HepG2 (cell line): ENCODE measurements at regions not wholly inside any gene's neighbourhood (a gene's known extent, or its start where the extent isn't known, plus 50 kb on each side); places are given as distances from the start of the nearest gene placed in this dataset.

Experiments
- ATAC-seq: fragments of 200-7000 bp; cut with Tn5 transposase; 3 replicates; pipeline ENCODE4 v1.9.1; 2020; ENCODE audit warnings: mild to moderate bottlenecking, moderate library complexity
- BruUV-seq: library from RNA; stranded (reverse); fragments of 400-500 nt; replicated peaks from 2 replicates; lab custom pipeline; 2021; lab: Mats Ljungman, UMichigan
- CTCF ChIA-PET: fragments of 300-600 bp; formaldehyde crosslinking; extraction: SDS; loops from one replicate; lab custom pipeline; 2021; ENCODE audit warnings: low total read pairs, inconsistent platforms, low intra/inter-chr PET ratio; lab: Yijun Ruan, JAX
- POLR2A ChIA-PET: fragments of 350-600 bp; sonication (Branson Sonifier 250); formaldehyde crosslinking; loops from one replicate; lab custom pipeline; 2020; ENCODE audit warnings: antibody characterized with exemption, inconsistent platforms; lab: Yijun Ruan, JAX
- DNase-seq: peaks from one replicate; pipeline ENCODE4 v3.0.0-alpha.2; 2015; ENCODE audit warnings: low spot score
- FAIRE-seq: peaks from 3 replicates; lab custom pipeline; 2011; peaks lifted over from hg19 to GRCh38; lab: Jason Lieb, UNC
- H2AFZ ChIP-seq: one replicate; pipeline ENCODE4 v1.6.1; 2011; ENCODE audit warnings: low read length, inconsistent platforms
- H3K27ac ChIP-seq: fragments of 300-600 bp; 3 replicates; pipeline ENCODE4 v1.8.0; 2011; ENCODE audit warnings: mixed run types, mild to moderate bottlenecking, mixed read lengths, low read length, inconsistent platforms; ENCODE audit not compliant: insufficient read depth; ENCODE audit errors: extremely low read length
- H3K27me3 ChIP-seq, 2 experiments: fragments of 200-600 bp in 1 of 2; 2 replicates in 1 of 2; 3 replicates in 1 of 2; pipeline versions ENCODE4 v1.6.0 to v1.8.0; 2011; ENCODE audit warnings: low read length in 2 of 2, mild to moderate bottlenecking in 2 of 2, moderate library complexity in 2 of 2, inconsistent platforms in 1 of 2; ENCODE audit not compliant: insufficient read depth in 2 of 2, control insufficient read depth in 1 of 2
- H3K36me3 ChIP-seq, 2 experiments: fragments of 200-600 bp in 1 of 2; replicated peaks in 1 of 2; 2 replicates in 1 of 2; 3 replicates in 1 of 2; pipeline versions ENCODE4 v1.5.1 to v1.8.0; 2011; ENCODE audit warnings: low read length in 2 of 2, inconsistent platforms in 1 of 2; ENCODE audit not compliant: insufficient read depth in 2 of 2, control insufficient read depth in 1 of 2
- H3K4me1 ChIP-seq: 2 replicates; pipeline ENCODE4 v1.5.1; 2012; ENCODE audit warnings: low read length, inconsistent platforms; ENCODE audit not compliant: insufficient read depth
- H3K4me2 ChIP-seq: 2 replicates; pipeline ENCODE4 v1.6.0; 2011; ENCODE audit warnings: low read depth, low read length, inconsistent platforms
- H3K4me3 ChIP-seq, 3 experiments: fragments of 200-600 bp in 1 of 3; sonication (generic), shearing (Covaris generic) in 1 of 3; replicated peaks in 1 of 3; 2 replicates each; pipeline ENCODE4 v1.5.1; 2011 to 2016; ENCODE audit warnings: low read length in 3 of 3, inconsistent platforms in 2 of 3, low read depth in 2 of 3, mild to moderate bottlenecking in 2 of 3, control low read depth in 1 of 3, mixed read lengths in 1 of 3; ENCODE audit not compliant: insufficient read depth in 1 of 3
- H3K79me2 ChIP-seq: one replicate; pipeline ENCODE4 v1.6.1; 2011; ENCODE audit warnings: low read length, inconsistent platforms; ENCODE audit not compliant: insufficient read depth
- H3K9ac ChIP-seq: 2 replicates; pipeline ENCODE4 v1.6.0; 2011; ENCODE audit warnings: mild to moderate bottlenecking, low read depth, low read length, inconsistent platforms; ENCODE audit not compliant: insufficient read depth
- H3K9me3 ChIP-seq: 2 replicates; pipeline ENCODE4 v1.5.1; 2012; ENCODE audit warnings: mild to moderate bottlenecking, low read length
- H4K20me1 ChIP-seq: 2 replicates; pipeline ENCODE4 v1.6.0; 2011; ENCODE audit warnings: inconsistent platforms, mild to moderate bottlenecking, low read length, moderate library complexity; ENCODE audit not compliant: insufficient read depth
- CBX5 ChIP-seq: sonication (generic); formaldehyde crosslinking; IDR thresholded peaks from 2 replicates; pipeline ENCODE4 v1.4.0; 2020; ENCODE audit warnings: missing genetic modification reagents, borderline replicate concordance
- CREM ChIP-seq, 2 experiments: sonication (generic) in 1 of 2; formaldehyde crosslinking in 1 of 2; IDR thresholded peaks; 2 replicates each; pipeline versions ENCODE4 v1.4.0 to v1.6.1; 2016 to 2020; ENCODE audit warnings: antibody characterized with exemption in 1 of 2, mild to moderate bottlenecking in 1 of 2, missing genetic modification reagents in 1 of 2
- FOXA1 ChIP-seq, 2 experiments: fragments of 450-650 bp in 1 of 2; sonication (generic) in 1 of 2; formaldehyde crosslinking in 1 of 2; IDR thresholded peaks; 2 replicates each; pipeline versions ENCODE4 v1.4.0 to v1.6.1; 2016 to 2020; ENCODE audit warnings: missing genetic modification reagents in 1 of 2
- GLI4 ChIP-seq: sonication (generic); formaldehyde crosslinking; IDR thresholded peaks from 2 replicates; pipeline ENCODE4 v1.5.1; 2020; ENCODE audit warnings: missing genetic modification reagents, mild to moderate bottlenecking, moderate library complexity, borderline replicate concordance
- HMGA1 ChIP-seq: sonication (generic); formaldehyde crosslinking; conservative IDR thresholded peaks from 2 replicates; pipeline ENCODE4 v1.4.0; 2020; ENCODE audit warnings: missing genetic modification reagents
- MLLT10 ChIP-seq: sonication (generic); formaldehyde crosslinking; IDR thresholded peaks from 2 replicates; pipeline ENCODE4 v1.4.0; 2020; ENCODE audit warnings: missing genetic modification reagents
- NKX3-1 ChIP-seq: sonication (generic); formaldehyde crosslinking; IDR thresholded peaks from 2 replicates; pipeline ENCODE4 v1.5.0; 2020; ENCODE audit warnings: missing genetic modification reagents
- NPAS2 ChIP-seq: sonication (generic); formaldehyde crosslinking; IDR thresholded peaks from 2 replicates; pipeline ENCODE4 v1.8.0; 2022; ENCODE audit warnings: mild to moderate bottlenecking, missing genetic modification reagents, borderline replicate concordance
- PTBP1 ChIP-seq: fragments of 200-400 bp; formaldehyde crosslinking; IDR thresholded peaks from 2 replicates; pipeline ENCODE4 v1.6.1; 2018; ENCODE audit warnings: low read length, low read depth; ENCODE audit not compliant: poor library complexity, severe bottlenecking
- SETDB1 ChIP-seq: sonication (generic); formaldehyde crosslinking; IDR thresholded peaks from 2 replicates; pipeline ENCODE4 v1.5.1; 2020; ENCODE audit warnings: missing genetic modification reagents, mild to moderate bottlenecking, borderline replicate concordance
- SRSF4 ChIP-seq: fragments of 200-400 bp; formaldehyde crosslinking; IDR thresholded peaks from one replicate; pipeline ENCODE4 v1.6.1; 2018; ENCODE audit warnings: mild to moderate bottlenecking, low read depth, low read length, moderate library complexity; ENCODE audit not compliant: poor library complexity, severe bottlenecking
- TCF7 ChIP-seq: sonication (generic); IDR thresholded peaks from 2 replicates; pipeline ENCODE4 v1.6.1; 2016; ENCODE audit warnings: antibody characterized with exemption, low read depth
- THAP8 ChIP-seq: sonication (generic); formaldehyde crosslinking; IDR thresholded peaks from 2 replicates; pipeline ENCODE4 v1.5.1; 2020; ENCODE audit warnings: missing genetic modification reagents, mild to moderate bottlenecking, borderline replicate concordance
- U2AF2 ChIP-seq: fragments of 200-400 bp; formaldehyde crosslinking; IDR thresholded peaks from 2 replicates; pipeline ENCODE4 v1.6.1; 2017; ENCODE audit warnings: low read depth, mild to moderate bottlenecking, low read length
- ZBED4 ChIP-seq: sonication (generic); formaldehyde crosslinking; IDR thresholded peaks from 2 replicates; pipeline ENCODE4 v1.4.0; 2020; ENCODE audit warnings: missing genetic modification reagents, borderline replicate concordance
- ZBTB8A ChIP-seq: sonication (generic); formaldehyde crosslinking; IDR thresholded peaks from 2 replicates; pipeline ENCODE4 v1.4.0; 2020; ENCODE audit warnings: mild to moderate bottlenecking, low read depth, missing genetic modification reagents, borderline replicate concordance
- ZNF513 ChIP-seq: sonication (generic); formaldehyde crosslinking; conservative IDR thresholded peaks from 2 replicates; pipeline ENCODE4 v1.5.0; 2020; ENCODE audit warnings: missing genetic modification reagents
- ZNF672 ChIP-seq: sonication (generic); formaldehyde crosslinking; IDR thresholded peaks from 2 replicates; pipeline ENCODE4 v1.8.1; 2022; ENCODE audit warnings: missing genetic modification reagents
- ZNF784 ChIP-seq: sonication (generic); formaldehyde crosslinking; IDR thresholded peaks from 2 replicates; pipeline ENCODE4 v1.5.1; 2020; ENCODE audit warnings: missing genetic modification reagents, mild to moderate bottlenecking, borderline replicate concordance
- WGBS: methylation state at CpG from one replicate; pipeline ENCODE4 v1.1.6; 2017; ENCODE audit warnings: low lambda C conversion rate; 5-methylcytosine and 5-hydroxymethylcytosine counted together
- in situ Hi-C: cut with HindIII; loops from 2 replicates; pipeline ENCODE4 v1.10.0; 2017; ENCODE audit warnings: low pct_unique_long_range_greater_than_20kb; ENCODE audit not compliant: extremely low pct_ligation_motif_present
- intact Hi-C: fragments of 100-400 bp; cut with micrococcal nuclease; formaldehyde crosslinking; loops from one replicate; pipeline ENCODE4 v1.10.0; 2022; ENCODE audit not compliant: unreplicated experiment

GRCh38 chr1:4005431-4005830 is 105.4 kb upstream of the C1orf174 start:
- Histone ChIP-seq H3K27ac (no peak overlapping the region), H3K36me3 (no peaks in the 10 kb centered on the region), H3K9ac (no peak overlapping the region), H3K4me2 (no peak overlapping the region), H3K4me1 (no peaks in the 10 kb centered on the region), H2AFZ (no peak overlapping the region), H4K20me1 (no peaks in the 10 kb centered on the region), H3K27me3 (peaks cover 7 to 53% of the 10 kb centered on the region in 2 experiments; a peak in 3 of 5 replicates), H3K79me2 (no peaks in the 10 kb centered on the region), H3K9me3 (no peaks in the 10 kb centered on the region), H3K4me3 (no peak overlapping the region)
- POLR2A ChIA-PET = no interaction called here
- CTCF ChIA-PET = no interaction called here
- intact Hi-C loops (no loop called here), in situ Hi-C loops (no loop called here)
- FAIRE-seq (no peak), DNase-seq (no peak), ATAC-seq (no peak)
- no TSS peak for BruUV-seq
- WGBS = 10% methylated on average over 3 of the region's 6 CpGs
- TF ChIP-seq ZNF784 (CRISPR knock-in tag) (no peak), ZBTB8A (CRISPR knock-in tag) (no peak), ZNF513 (CRISPR knock-in tag) (no peak), NPAS2 (CRISPR knock-in tag) (no peak), CBX5 (CRISPR knock-in tag) (no peak), SRSF4 (no peak), NKX3-1 (CRISPR knock-in tag) (no peak), SETDB1 (CRISPR knock-in tag) (no peak), PTBP1 (no peak), FOXA1 (IDR thresholded peaks at IDR 0.05) (no peak), FOXA1 (CRISPR knock-in tag; IDR thresholded peaks at IDR 0.05) (no peak), ZBED4 (CRISPR knock-in tag) (no peak), ZNF672 (CRISPR knock-in tag) (no peak), CREM (IDR thresholded peaks at IDR 0.05) (no peak), CREM (CRISPR knock-in tag; IDR thresholded peaks at IDR 0.05) (no peak), MLLT10 (CRISPR knock-in tag) (no peak), GLI4 (CRISPR knock-in tag) (no peak), TCF7 (no peak), U2AF2 (no peak), THAP8 (no peak), HMGA1 (CRISPR knock-in tag) (no peak)
